SK-N-MC (cell line): ENCODE measurements at regions not wholly inside any gene's neighbourhood (a gene's known extent, or its start where the extent isn't known, plus 50 kb on each side); places are given as distances from the start of the nearest gene placed in this dataset.

Experiments
- DNase-seq: peaks from one replicate; pipeline ENCODE4 v3.0.0-alpha.2; 2011; ENCODE audit warnings: low read depth, low spot score
- H3K27ac ChIP-seq: fragments of 200-600 bp; sonication (generic); 2 replicates; pipeline ENCODE4 v1.5.1; 2016; ENCODE audit warnings: mixed run types
- H3K36me3 ChIP-seq: fragments of 200-600 bp; sonication (generic); 2 replicates; pipeline ENCODE4 v1.6.1; 2017; ENCODE audit warnings: antibody characterized with exemption, low read length, mixed read lengths; ENCODE audit not compliant: insufficient read depth
- H3K4me3 ChIP-seq: fragments of 200-600 bp; sonication (generic); 2 replicates; pipeline ENCODE4 v1.5.1; 2016
- H3K9ac ChIP-seq: fragments of 200-600 bp; sonication (generic); 2 replicates; pipeline ENCODE4 v1.8.0; 2017; ENCODE audit warnings: mixed run types, mixed read lengths; ENCODE audit not compliant: insufficient read length
- H3K9me3 ChIP-seq: fragments of 200-600 bp; sonication (generic); 2 replicates; pipeline ENCODE4 v1.6.1; 2017; ENCODE audit warnings: low read depth, mild to moderate bottlenecking, antibody characterized with exemption, low read length, moderate library complexity, mixed read lengths
- EZH2 ChIP-seq: fragments of 200-600 bp; sonication (generic); IDR thresholded peaks from one replicate; pipeline ENCODE4 v1.6.1; 2017; ENCODE audit warnings: antibody characterized with exemption
- FOXP2 ChIP-seq: optimal IDR thresholded peaks from 2 replicates; pipeline ENCODE3; 2011; ENCODE audit warnings: mild to moderate bottlenecking, moderate library complexity; ENCODE audit not compliant: insufficient read depth; ENCODE audit errors: extremely low read length, control extremely low read depth
- POLR2AphosphoS5 ChIP-seq: IDR thresholded peaks from 2 replicates; pipeline ENCODE4 v1.6.1; 2012; ENCODE audit warnings: mild to moderate bottlenecking, low read depth, low read length, borderline replicate concordance

GRCh38 chr4:35725131-35725530 lies 519.2 kb downstream of the ARAP2 start:
- no peak for DNase-seq
- Histone ChIP-seq H3K9me3 (no peaks in the 10 kb centered on the region), H3K27ac (no peak overlapping the region), H3K9ac (no peak overlapping the region), H3K36me3 (no peaks in the 10 kb centered on the region), H3K4me3 (no peak overlapping the region)
- no peak for TF ChIP-seq EZH2
- no peak for TF ChIP-seq FOXP2
- TF ChIP-seq POLR2AphosphoS5 = no peak

DNA sequence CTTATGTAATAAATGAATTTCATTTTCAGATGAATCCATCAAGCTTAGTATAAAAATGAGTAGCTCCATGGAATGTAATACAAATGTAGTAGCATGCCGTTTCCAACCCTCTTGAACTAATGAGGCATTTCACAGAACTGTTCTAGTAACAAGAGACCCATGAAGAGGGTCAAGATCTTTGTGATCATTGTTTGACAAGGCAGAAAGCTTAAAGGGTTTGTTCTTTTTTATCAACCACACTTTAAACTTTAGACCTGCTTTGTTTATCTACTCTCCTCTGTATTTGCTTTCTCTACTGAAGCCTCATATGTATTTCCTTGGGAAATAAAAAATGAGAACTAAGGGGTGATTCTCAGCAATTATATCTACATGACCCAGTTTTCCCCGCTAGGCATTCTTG lies 513.9 kb downstream of the ARAP2 start:
- TF ChIP-seq EZH2 = no peak
- TF ChIP-seq FOXP2 = no peak
- no peak for TF ChIP-seq POLR2AphosphoS5
- Histone ChIP-seq H3K27ac (no peak overlapping the region), H3K36me3 (no peaks in the 10 kb centered on the region), H3K9ac (no peak overlapping the region), H3K9me3 (no peaks in the 10 kb centered on the region), H3K4me3 (no peak overlapping the region)
- no peak for DNase-seq

DNA sequence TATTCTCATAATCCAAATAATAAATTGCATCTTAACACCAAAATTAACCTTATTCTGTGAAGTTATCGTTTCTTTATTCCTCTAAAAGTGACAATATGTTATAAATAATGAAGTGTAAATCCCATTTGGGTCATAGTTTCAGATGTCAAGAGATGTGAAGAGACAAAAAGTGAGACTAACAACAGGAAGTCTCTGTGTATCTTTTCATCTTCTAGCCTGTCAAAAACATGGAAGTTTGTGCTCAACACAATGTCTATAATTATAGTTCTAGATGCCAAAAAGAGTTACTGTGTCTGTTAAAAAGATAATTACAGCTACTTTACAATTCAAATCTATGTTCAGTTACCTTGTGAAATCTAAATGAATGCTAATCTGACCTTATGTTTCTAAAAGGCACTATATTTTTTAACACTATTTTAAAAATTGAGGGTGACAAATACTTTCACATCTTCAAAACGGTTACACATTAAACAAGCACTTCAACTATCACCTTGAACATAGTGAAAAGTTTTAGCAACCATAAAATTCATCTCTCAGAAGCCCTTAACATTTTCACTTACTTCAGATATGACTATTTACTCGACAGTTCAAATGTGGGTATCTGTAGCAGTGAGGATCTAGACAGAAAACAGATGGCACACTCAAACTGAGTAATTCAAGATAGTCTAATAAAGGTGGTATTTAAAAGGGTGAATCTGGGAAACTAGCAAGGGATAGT lies 509.8 kb downstream of the ARAP2 start:
- H3K4me3 ChIP-seq = no peak overlapping the region
- H3K27ac ChIP-seq = no peak overlapping the region
- H3K36me3 ChIP-seq = no peaks in the 10 kb centered on the region
- H3K9me3 ChIP-seq = no peaks in the 10 kb centered on the region
- H3K9ac ChIP-seq = no peak overlapping the region
- TF ChIP-seq POLR2AphosphoS5 (no peak), FOXP2 (no peak), EZH2 (no peak)
- DNase-seq = no peak

DNA sequence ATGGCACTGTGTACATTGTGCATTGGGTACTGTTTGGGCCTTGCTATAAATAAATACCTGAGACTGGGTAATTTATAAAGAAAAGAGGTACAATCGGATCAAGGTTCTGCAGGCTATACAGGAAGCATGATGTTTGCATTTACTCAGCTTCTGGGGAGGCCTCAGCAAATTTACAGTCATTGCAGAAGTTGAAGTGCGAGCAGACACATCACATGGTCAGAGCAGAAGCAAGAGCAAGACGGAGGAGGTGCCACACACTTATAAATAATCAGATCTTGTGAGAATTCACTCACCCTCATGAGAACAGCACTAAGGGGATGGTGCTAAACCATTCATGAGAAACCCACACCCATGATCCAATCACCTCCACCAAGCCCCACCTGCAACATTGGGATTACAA lies 505.0 kb downstream of the ARAP2 start:
- TF ChIP-seq FOXP2 (no peak), EZH2 (no peak), POLR2AphosphoS5 (no peak)
- H3K9me3 ChIP-seq = no peaks in the 10 kb centered on the region

GRCh38 chr4:35754047-35754446 lies 490.3 kb downstream of the ARAP2 start:
- Histone ChIP-seq H3K36me3 (no peaks in the 10 kb centered on the region), H3K9me3 (no peaks in the 10 kb centered on the region), H3K9ac (no peak overlapping the region), H3K27ac (no peak overlapping the region), H3K4me3 (no peak overlapping the region)
- DNase-seq = no peak
- TF ChIP-seq POLR2AphosphoS5 = no peak

More for the DNA sequence above, 505.0 kb downstream of the ARAP2 start:
- DNase-seq = no peak
- Histone ChIP-seq H3K4me3 (no peak overlapping the region), H3K9ac (no peak overlapping the region), H3K27ac (no peak overlapping the region), H3K36me3 (no peaks in the 10 kb centered on the region)

DNA sequence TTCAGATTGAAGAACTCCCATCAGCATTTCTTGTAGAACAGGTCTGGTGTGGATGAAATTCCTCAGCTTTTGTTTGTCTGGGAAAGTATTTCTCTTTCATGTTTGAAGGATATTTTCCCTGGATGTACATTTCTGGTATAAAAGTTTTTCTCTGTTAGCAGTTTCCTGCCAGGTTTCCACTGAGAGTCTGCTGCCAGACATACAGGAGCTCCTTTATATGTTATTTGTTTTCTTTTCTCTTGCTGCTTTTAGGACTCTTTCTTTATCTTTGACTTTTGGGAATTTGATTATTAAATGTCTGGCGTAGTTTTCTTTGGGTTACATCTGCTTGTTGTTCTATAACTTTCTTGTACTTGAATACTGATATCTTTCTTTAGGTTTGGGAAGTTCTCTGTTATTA lies 486.5 kb downstream of the ARAP2 start:
- DNase-seq = no peak
- Histone ChIP-seq H3K4me3 (no peak overlapping the region), H3K9me3 (no peaks in the 10 kb centered on the region), H3K27ac (no peak overlapping the region), H3K36me3 (no peaks in the 10 kb centered on the region), H3K9ac (no peak overlapping the region)
- no peak for TF ChIP-seq EZH2

DNA sequence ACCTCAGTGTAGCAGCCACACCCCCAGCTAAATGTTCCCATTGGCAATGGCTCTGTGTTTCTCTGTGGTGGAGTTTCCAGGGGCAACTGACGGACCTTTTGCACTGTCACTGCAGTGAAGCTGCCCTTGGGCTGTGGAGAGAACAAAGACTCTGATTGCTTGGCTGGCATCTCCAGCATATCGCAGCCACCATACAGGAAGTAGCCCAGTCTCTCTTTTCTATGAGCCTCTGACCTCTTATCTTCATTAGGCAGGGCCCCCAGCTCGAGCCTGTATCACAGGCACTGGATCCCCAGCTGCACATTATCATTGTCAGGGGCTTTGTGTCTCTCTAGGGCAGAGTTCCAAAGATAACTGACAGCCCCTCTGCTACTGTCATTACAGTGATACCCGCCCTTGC lies 483.5 kb downstream of the ARAP2 start:
- Histone ChIP-seq H3K9ac (no peak overlapping the region), H3K36me3 (no peaks in the 10 kb centered on the region), H3K4me3 (no peak overlapping the region), H3K9me3 (no peaks in the 10 kb centered on the region), H3K27ac (no peak overlapping the region)
- no peak for DNase-seq
- no peak for TF ChIP-seq POLR2AphosphoS5
- no peak for TF ChIP-seq FOXP2
- no peak for TF ChIP-seq EZH2

GRCh38 chr4:35771571-35771970 lies 472.7 kb downstream of the ARAP2 start:
- Histone ChIP-seq H3K36me3 (no peaks in the 10 kb centered on the region), H3K4me3 (no peak overlapping the region), H3K27ac (no peak overlapping the region), H3K9me3 (no peaks in the 10 kb centered on the region), H3K9ac (no peak overlapping the region)
- no peak for TF ChIP-seq EZH2
- TF ChIP-seq POLR2AphosphoS5 = no peak
- TF ChIP-seq FOXP2 = no peak
- DNase-seq = no peak

DNA sequence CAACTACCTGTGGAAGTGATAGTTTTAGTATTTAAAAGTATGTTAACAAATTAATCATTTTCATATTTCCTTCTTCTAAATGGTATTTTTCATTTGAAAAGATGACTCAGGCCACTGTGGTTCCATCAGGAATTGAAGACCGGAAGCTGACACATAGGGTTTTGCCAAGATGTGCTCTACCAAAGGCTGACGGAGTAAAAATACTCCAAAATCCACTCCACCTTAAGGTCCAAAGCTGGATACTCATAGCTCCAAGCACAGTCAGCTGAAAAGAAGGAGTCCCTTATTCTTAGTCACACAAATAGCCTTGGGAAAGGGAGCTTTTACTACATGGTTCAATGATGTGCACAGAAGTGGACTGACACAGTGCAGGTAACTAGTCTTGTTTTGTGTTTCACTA lies 472.0 kb downstream of the ARAP2 start:
- no peak overlapping the region for H3K27ac ChIP-seq
- TF ChIP-seq FOXP2 (no peak), POLR2AphosphoS5 (no peak), EZH2 (no peak)

More for the DNA sequence above, 472.0 kb downstream of the ARAP2 start:
- Histone ChIP-seq H3K36me3 (no peaks in the 10 kb centered on the region), H3K4me3 (no peak overlapping the region), H3K9me3 (no peaks in the 10 kb centered on the region), H3K9ac (no peak overlapping the region)
- no peak for DNase-seq
